Esophagus muscularis mucosa (tissue), 4 donors: ENCODE measurements at regions not wholly inside any gene's neighbourhood (a gene's known extent, or its start where the extent isn't known, plus 50 kb on each side); places are given as distances from the start of the nearest gene placed in this dataset.

Experiments used
- DNase-seq: peaks from one replicate; pipeline ENCODE4 v3.0.0-alpha.2; 2017; ENCODE audit errors: extremely low spot score
- H3K27ac ChIP-seq, 4 donors: fragments of 200-600 bp; sonication (generic); replicated peaks in 1 of 4; 1 replicate in 3 of 4; 2 replicates in 1 of 4; pipeline ENCODE4 v1.5.1; 2016 to 2019; ENCODE audit warnings: mild to moderate bottlenecking in 1 of 4
- H3K27me3 ChIP-seq, 4 donors: fragments of 200-600 bp; sonication (generic); one replicate each; pipeline versions ENCODE4 v1.5.1 to v1.6.0; 2016 to 2019
- H3K36me3 ChIP-seq, 4 donors: fragments of 200-600 bp; sonication (generic); one replicate each; pipeline ENCODE4 v1.5.1; 2016 to 2019
- H3K4me1 ChIP-seq, 4 donors: fragments of 200-600 bp; sonication (generic); one replicate each; pipeline ENCODE4 v1.5.1; 2016 to 2019
- H3K4me3 ChIP-seq, 4 donors: fragments of 200-600 bp; sonication (generic); 1 replicate in 2 of 4; 2 replicates in 2 of 4; pipeline ENCODE4 v1.5.1; 2016 to 2019; ENCODE audit warnings: mild to moderate bottlenecking in 4 of 4, moderate library complexity in 1 of 4
- H3K9me3 ChIP-seq, 4 donors: fragments of 200-600 bp; sonication (generic); 1 replicate in 3 of 4; 2 replicates in 1 of 4; pipeline ENCODE4 v1.5.1; 2016 to 2019
- EP300 ChIP-seq: sonication (generic); formaldehyde crosslinking; IDR thresholded peaks from one replicate; pipeline ENCODE4 v1.6.1; 2017; ENCODE audit warnings: antibody characterized with exemption
- POLR2A ChIP-seq: fragments of 450-650 bp; IDR thresholded peaks from one replicate; pipeline ENCODE4 v1.6.1; 2017; ENCODE audit warnings: antibody characterized with exemption, moderate library complexity, mild to moderate bottlenecking, low read depth
- POLR2AphosphoS5 ChIP-seq, 2 donors: sonication (generic); formaldehyde crosslinking; IDR thresholded peaks; one replicate each; pipeline ENCODE4 v1.6.1; 2017; ENCODE audit warnings: antibody characterized with exemption in 2 of 2
- WGBS: methylation state at CpG from one replicate; pipeline ENCODE4 v1.1.5; 2018; 5-methylcytosine and 5-hydroxymethylcytosine counted together
- intact Hi-C: fragments of 100-400 bp; cut with DNase I; formaldehyde crosslinking; loops from one replicate; pipeline ENCODE4 v1.15.1; 2023
- TF ChIP-seq, protein P1 (sequence below), 3 experiments: fragments of 200-600 bp in 2 of 3; fragments of 450-650 bp in 1 of 3; sonication (generic) in 2 of 3; IDR thresholded peaks; one replicate each; pipeline ENCODE4 v1.5.1; 2017 to 2019; ENCODE audit warnings: antibody characterized with exemption in 3 of 3, mild to moderate bottlenecking in 2 of 3, moderate library complexity in 1 of 3

DNA sequence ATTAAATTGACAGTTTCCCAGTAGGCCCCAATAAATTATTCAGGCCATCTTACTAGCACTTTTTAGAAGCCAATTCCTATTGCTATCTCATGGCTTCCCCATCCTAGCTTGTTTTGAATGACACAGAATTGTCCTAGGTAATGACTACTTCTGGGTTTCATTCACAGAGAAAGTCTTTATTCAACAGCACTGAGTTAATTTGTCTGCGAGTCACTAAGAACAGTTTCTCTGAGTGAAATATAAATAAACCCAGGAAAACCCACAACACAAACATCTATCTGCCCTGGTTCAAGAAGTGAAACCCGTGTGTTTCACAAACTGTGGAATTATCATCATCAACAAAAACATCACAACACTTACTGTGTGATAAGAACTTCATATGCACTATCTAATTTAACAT lies 1366.8 kb downstream of the EPHA7 start:
- WGBS: 74% methylated on average over 2 of the region's 2 CpGs
- no peak for TF ChIP-seq POLR2AphosphoS5 (IDR thresholded peaks at IDR 0.05)
- TF ChIP-seq, protein P1, sequence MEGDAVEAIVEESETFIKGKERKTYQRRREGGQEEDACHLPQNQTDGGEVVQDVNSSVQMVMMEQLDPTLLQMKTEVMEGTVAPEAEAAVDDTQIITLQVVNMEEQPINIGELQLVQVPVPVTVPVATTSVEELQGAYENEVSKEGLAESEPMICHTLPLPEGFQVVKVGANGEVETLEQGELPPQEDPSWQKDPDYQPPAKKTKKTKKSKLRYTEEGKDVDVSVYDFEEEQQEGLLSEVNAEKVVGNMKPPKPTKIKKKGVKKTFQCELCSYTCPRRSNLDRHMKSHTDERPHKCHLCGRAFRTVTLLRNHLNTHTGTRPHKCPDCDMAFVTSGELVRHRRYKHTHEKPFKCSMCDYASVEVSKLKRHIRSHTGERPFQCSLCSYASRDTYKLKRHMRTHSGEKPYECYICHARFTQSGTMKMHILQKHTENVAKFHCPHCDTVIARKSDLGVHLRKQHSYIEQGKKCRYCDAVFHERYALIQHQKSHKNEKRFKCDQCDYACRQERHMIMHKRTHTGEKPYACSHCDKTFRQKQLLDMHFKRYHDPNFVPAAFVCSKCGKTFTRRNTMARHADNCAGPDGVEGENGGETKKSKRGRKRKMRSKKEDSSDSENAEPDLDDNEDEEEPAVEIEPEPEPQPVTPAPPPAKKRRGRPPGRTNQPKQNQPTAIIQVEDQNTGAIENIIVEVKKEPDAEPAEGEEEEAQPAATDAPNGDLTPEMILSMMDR (IDR thresholded peaks at IDR 0.05): no peak
- TF ChIP-seq EP300: no peak
- Histone ChIP-seq H3K4me3 (no peak overlapping the region), H3K36me3 (no peaks in the 10 kb centered on the region), H3K27ac (no peak overlapping the region), H3K4me1 (no peaks in the 10 kb centered on the region), H3K9me3 (no peaks in the 10 kb centered on the region), H3K27me3 (no peaks in the 10 kb centered on the region)
- DNase-seq: no peak
- intact Hi-C loops: no loop called here

DNA sequence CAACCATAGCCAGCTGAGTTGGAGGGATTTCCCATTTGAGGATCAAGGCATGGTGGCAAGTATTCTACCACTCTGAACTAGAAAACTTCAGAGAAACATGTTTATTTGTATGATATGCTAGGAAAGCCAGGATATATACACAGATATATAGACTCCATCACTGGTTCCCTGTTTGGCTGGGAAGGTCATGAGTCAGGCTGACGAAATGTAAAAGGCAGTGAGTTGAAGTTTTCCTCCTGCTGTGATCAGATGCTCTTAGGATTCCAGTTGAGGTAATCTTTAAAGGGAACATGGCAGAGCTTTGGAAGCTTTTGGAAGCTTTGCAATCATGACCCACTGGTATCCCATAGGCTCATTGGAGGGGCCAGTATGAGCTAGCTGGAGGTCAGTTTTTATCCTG lies 1369.1 kb downstream of the EPHA7 start:
- no peaks in the 10 kb centered on the region for H3K9me3 ChIP-seq
- DNase-seq: no peak
- H3K27ac ChIP-seq: no peak overlapping the region
- no peak overlapping the region for H3K4me3 ChIP-seq
- H3K36me3 ChIP-seq: no peaks in the 10 kb centered on the region
- H3K27me3 ChIP-seq: no peaks in the 10 kb centered on the region
- H3K4me1 ChIP-seq: no peaks in the 10 kb centered on the region
- 94% methylated on average over 1 of the region's 1 CpG for WGBS
- intact Hi-C loops: no loop called here
- TF ChIP-seq EP300: no peak

DNA sequence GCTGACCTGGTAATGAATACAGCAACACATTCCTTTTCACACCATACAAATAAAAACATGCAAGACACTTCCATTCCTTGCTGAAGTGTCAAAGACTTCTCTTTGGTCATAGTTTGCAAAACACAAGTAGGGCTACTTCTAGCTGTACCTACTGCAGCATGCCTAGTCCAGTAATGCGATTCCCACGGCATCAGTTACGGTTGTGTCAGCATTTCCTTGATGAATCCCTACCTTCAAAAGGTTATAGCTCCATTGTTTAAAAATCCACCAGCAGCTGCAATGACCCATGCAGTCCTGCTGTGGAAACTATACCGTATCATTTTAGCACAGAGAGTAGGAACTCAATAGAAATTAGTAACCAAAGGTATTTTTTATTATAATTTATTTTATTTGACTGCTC lies 1371.5 kb downstream of the EPHA7 start:
- no peaks in the 10 kb centered on the region for H3K27me3 ChIP-seq
- no peaks in the 10 kb centered on the region for H3K36me3 ChIP-seq
- H3K27ac ChIP-seq: no peak overlapping the region
- intact Hi-C loops: no loop called here
- TF ChIP-seq POLR2AphosphoS5 (IDR thresholded peaks at IDR 0.05): no peak
- TF ChIP-seq, protein P1 (IDR thresholded peaks at IDR 0.05): no peak
- TF ChIP-seq EP300: no peak
- TF ChIP-seq POLR2A: no peak
- H3K4me3 ChIP-seq: no peak overlapping the region
- no peaks in the 10 kb centered on the region for H3K4me1 ChIP-seq
- H3K9me3 ChIP-seq: no peaks in the 10 kb centered on the region
- no peak for DNase-seq
- whole genome bisulfite sequencing: 74% methylated on average over 4 of the region's 4 CpGs

DNA sequence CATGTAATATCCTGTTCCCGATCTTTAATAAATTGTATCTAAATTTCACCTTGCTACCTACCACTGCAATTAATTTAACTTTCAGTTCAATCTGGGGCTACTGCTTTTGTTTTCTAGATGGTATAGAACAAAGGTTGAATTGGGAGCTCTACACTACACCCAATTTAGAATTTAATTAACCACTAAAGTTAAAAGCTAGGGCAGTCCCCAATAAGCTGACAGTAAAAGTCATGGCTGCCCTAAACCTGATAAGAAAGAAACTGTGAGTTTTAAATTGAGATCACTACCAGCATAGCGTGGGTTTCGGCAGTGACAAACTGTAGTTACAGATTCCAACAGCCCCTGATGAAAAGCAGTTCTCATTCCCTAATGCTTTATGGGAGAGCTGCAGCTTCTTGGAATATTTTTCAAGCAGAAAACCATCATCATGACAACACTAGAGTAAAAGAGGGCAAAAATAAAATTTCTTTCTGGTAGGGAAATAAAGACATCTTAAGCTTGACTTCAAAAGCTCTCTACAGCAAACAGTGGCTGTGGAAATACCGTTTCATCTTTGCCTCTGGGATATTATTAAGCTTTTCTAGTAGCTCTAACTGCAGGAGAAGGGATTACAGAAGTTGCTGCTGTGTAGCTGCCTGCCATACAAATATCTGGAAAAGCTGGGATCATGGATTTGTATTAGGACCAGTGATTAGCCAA lies 1372.1 kb downstream of the EPHA7 start:
- intact Hi-C loops: no loop called here
- Histone ChIP-seq H3K27ac (no peak overlapping the region), H3K27me3 (no peaks in the 10 kb centered on the region), H3K9me3 (no peaks in the 10 kb centered on the region), H3K36me3 (no peaks in the 10 kb centered on the region), H3K4me1 (no peaks in the 10 kb centered on the region), H3K4me3 (no peak overlapping the region)
- TF ChIP-seq EP300 (no peak), POLR2A (no peak), POLR2AphosphoS5 (IDR thresholded peaks at IDR 0.05) (no peak)
- TF ChIP-seq, protein P1 (IDR thresholded peaks at IDR 0.05): no peak
- no peak for DNase-seq
- WGBS: 62% methylated on average over 4 of the region's 4 CpGs

DNA sequence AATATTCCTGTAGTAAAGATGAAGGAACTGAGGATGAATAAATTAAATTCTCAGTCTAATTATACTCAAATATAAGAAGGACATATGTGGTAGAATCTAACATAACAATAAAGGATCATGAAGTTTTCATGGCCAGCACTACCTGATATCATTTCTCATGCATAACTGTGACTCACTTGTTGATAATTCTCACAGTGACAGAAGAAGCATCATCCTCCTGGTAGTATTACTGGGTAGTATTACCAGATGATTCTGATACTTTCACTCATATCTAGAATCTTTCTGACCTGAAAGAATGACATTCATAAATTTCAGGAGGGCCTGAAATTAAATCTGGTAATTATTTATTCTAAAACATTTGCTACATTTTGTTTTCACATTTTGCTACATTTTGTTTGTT lies 1375.0 kb downstream of the EPHA7 start:
- Histone ChIP-seq H3K4me3 (no peak overlapping the region), H3K4me1 (no peaks in the 10 kb centered on the region), H3K27me3 (no peaks in the 10 kb centered on the region), H3K36me3 (no peaks in the 10 kb centered on the region), H3K9me3 (no peaks in the 10 kb centered on the region), H3K27ac (no peak overlapping the region)
- intact Hi-C loops: no loop called here
- DNase-seq: no peak
- TF ChIP-seq POLR2A: no peak
- TF ChIP-seq, protein P1 (IDR thresholded peaks at IDR 0.05): no peak
